ENCODE measurements at regions not wholly inside any gene's neighbourhood (a gene's known extent, or its start where the extent isn't known, plus 50 kb on each side); places are given as distances from the start of the nearest gene placed in this dataset.

GRCh38 chr19:30304540-30304939, 67.6 kb upstream of the ZNF536 start:
- no peaks in the 10 kb centered on the region for H3K27me3 ChIP-seq
- TF ChIP-seq CTCF (IDR thresholded peaks at IDR 0.05) = no peak
- H3K27ac ChIP-seq = no peak overlapping the region
- intact Hi-C loops (cut with DNase I; ENCODE audit: low total_unique reads) = no loop called here
- no peak for DNase-seq
- H3K36me3 ChIP-seq = no peaks in the 10 kb centered on the region
- no peak overlapping the region for H3K4me3 ChIP-seq
- H3K9me3 ChIP-seq = no peaks in the 10 kb centered on the region
- no peaks in the 10 kb centered on the region for H3K4me1 ChIP-seq

- Histone ChIP-seq H3K27ac (no peak overlapping the region), H3K4me1 (no peaks in the 10 kb centered on the region)
- intact Hi-C loops (cut with DNase I; ENCODE audit: low total_unique reads) = no loop called here
Measured at GRCh38 chr19:30305346-30306060, 66.7 kb upstream of the ZNF536 start.

GRCh38 chr19:30307191-30307974, 64.8 kb upstream of the ZNF536 start:
- intact Hi-C loops (cut with DNase I; ENCODE audit: low total_unique reads) = no loop called here
- TF ChIP-seq CTCF (IDR thresholded peaks at IDR 0.05) = no peak
- no peaks in the 10 kb centered on the region for H3K4me1 ChIP-seq
- H3K9me3 ChIP-seq = no peaks in the 10 kb centered on the region
- no peak for DNase-seq
- no peaks in the 10 kb centered on the region for H3K36me3 ChIP-seq
- no peak overlapping the region for H3K27ac ChIP-seq
- no peak overlapping the region for H3K4me3 ChIP-seq
- no peaks in the 10 kb centered on the region for H3K27me3 ChIP-seq

More at GRCh38 chr19:30305346-30306060, 66.7 kb upstream of the ZNF536 start:
- H3K4me3 ChIP-seq = no peak overlapping the region
- H3K36me3 ChIP-seq = no peaks in the 10 kb centered on the region
- DNase-seq = no peak
- TF ChIP-seq CTCF (IDR thresholded peaks at IDR 0.05) = no peak
- H3K27me3 ChIP-seq = no peaks in the 10 kb centered on the region
- no peaks in the 10 kb centered on the region for H3K9me3 ChIP-seq

GRCh38 chr19:30309176-30309575, 63.0 kb upstream of the ZNF536 start:
- Histone ChIP-seq H3K4me3 (no peak overlapping the region), H3K27ac (no peak overlapping the region), H3K9me3 (no peaks in the 10 kb centered on the region), H3K27me3 (no peaks in the 10 kb centered on the region), H3K36me3 (no peaks in the 10 kb centered on the region), H3K4me1 (no peaks in the 10 kb centered on the region)
- intact Hi-C loops (cut with DNase I; ENCODE audit: low total_unique reads) = no loop called here
- no peak for DNase-seq
- TF ChIP-seq CTCF (IDR thresholded peaks at IDR 0.05) = no peak

GRCh38 chr19:30309905-30310601, 62.1 kb upstream of the ZNF536 start:
- Histone ChIP-seq H3K4me1 (no peaks in the 10 kb centered on the region), H3K27ac (no peak overlapping the region), H3K4me3 (no peak overlapping the region), H3K9me3 (peaks cover 0 to 2% (median 0%) of the 10 kb centered on the region in 3 donors), H3K27me3 (no peaks in the 10 kb centered on the region), H3K36me3 (no peaks in the 10 kb centered on the region)
- no peak for DNase-seq
- TF ChIP-seq CTCF (IDR thresholded peaks at IDR 0.05) = no peak
- intact Hi-C loops (cut with DNase I; ENCODE audit: low total_unique reads) = no loop called here

Measured in tibial artery (tissue), 4 donors.